ENCODE measurements at regions not wholly inside any gene's neighbourhood (a gene's known extent, or its start where the extent isn't known, plus 50 kb on each side); places are given as distances from the start of the nearest gene placed in this dataset.

DNA sequence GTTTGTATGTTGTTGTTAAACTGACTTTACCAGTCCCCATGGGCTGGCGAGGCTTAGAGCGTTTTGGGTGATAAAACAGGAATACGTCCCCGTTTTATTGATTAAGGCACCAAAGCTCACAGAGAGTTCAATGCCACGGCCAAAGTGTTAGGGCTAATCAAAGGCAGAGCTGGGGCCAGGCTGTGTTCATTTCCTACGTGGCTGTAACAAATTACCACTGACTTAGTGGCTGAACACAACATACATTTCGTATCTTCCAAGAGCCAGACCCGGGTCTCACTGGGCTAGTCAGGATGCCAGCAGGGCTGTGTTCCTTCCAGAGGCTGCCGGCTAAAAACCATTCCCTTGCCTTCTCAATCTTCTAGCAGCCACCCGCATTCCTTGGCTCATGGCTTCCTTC lies 94.4 kb upstream of the HABP2 start (continued):
- no peak for TF ChIP-seq CREB1 (CRISPR knock-in tag; IDR thresholded peaks at IDR 0.05; ENCODE audit: low read depth)

DNA sequence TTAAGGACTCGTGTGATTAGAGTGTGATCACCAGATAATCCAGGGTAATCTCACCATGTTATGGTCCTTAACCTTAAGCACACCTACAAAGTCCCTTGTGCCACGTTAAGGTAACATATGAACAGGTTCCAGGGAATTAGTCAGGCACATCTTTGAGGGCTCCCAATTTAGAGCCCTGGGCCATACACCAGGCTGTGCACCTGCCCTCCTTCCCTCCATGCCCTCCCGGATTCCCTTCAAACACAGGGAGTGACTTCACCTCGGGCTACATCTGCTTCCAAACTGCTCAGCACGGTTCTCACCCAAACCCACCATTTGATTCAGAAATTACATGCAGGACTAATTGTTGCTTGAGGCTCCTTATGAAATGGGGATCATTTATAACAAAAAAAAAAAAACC lies 93.9 kb upstream of the HABP2 start:
- Mint-ChIP-seq H3K4me3 (no peak overlapping the region), H3K36me3 (ENCODE audit: low read depth) (no peaks in the 10 kb centered on the region), H3K9me3 (no peaks in the 10 kb centered on the region; the same call in 2 of the 3 replicates), H3K4me1 (peaks cover 12% of the 10 kb centered on the region), H3K27ac (no peak overlapping the region), H3K27me3 (ENCODE audit: insufficient read depth, low read depth, poor library complexity) (peaks cover 4% of the 10 kb centered on the region)
- TF ChIP-seq ZNF114 (CRISPR knock-in tag; IDR thresholded peaks at IDR 0.05) (no peak), CREB1 (CRISPR knock-in tag; IDR thresholded peaks at IDR 0.05; ENCODE audit: low read depth) (no peak), EZH2phosphoT487 (IDR thresholded peaks at IDR 0.05; ENCODE audit: unreplicated experiment) (no peak), NANOG (IDR thresholded peaks at IDR 0.05; ENCODE audit: borderline replicate concordance) (no peak), STAT1 (IDR thresholded peaks at IDR 0.05; ENCODE audit: unreplicated experiment) (no peak), ETS1 (IDR thresholded peaks at IDR 0.05) (no peak), JUNB (IDR thresholded peaks at IDR 0.05; ENCODE audit: unreplicated experiment) (no peak), ZNF331 (CRISPR knock-in tag; IDR thresholded peaks at IDR 0.05; ENCODE audit: low read depth) (no peak)
- TF ChIP-seq, protein P1, sequence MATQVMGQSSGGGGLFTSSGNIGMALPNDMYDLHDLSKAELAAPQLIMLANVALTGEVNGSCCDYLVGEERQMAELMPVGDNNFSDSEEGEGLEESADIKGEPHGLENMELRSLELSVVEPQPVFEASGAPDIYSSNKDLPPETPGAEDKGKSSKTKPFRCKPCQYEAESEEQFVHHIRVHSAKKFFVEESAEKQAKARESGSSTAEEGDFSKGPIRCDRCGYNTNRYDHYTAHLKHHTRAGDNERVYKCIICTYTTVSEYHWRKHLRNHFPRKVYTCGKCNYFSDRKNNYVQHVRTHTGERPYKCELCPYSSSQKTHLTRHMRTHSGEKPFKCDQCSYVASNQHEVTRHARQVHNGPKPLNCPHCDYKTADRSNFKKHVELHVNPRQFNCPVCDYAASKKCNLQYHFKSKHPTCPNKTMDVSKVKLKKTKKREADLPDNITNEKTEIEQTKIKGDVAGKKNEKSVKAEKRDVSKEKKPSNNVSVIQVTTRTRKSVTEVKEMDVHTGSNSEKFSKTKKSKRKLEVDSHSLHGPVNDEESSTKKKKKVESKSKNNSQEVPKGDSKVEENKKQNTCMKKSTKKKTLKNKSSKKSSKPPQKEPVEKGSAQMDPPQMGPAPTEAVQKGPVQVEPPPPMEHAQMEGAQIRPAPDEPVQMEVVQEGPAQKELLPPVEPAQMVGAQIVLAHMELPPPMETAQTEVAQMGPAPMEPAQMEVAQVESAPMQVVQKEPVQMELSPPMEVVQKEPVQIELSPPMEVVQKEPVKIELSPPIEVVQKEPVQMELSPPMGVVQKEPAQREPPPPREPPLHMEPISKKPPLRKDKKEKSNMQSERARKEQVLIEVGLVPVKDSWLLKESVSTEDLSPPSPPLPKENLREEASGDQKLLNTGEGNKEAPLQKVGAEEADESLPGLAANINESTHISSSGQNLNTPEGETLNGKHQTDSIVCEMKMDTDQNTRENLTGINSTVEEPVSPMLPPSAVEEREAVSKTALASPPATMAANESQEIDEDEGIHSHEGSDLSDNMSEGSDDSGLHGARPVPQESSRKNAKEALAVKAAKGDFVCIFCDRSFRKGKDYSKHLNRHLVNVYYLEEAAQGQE (IDR thresholded peaks at IDR 0.05; ENCODE audit: unreplicated experiment): no peak
- no peaks in the 10 kb centered on the region for H3K9me2 ChIP-seq (ENCODE audit: insufficient read depth)
- H2AFZ ChIP-seq: no peak overlapping the region
- H4K20me1 ChIP-seq (replicated peaks; ENCODE audit: insufficient read depth): no peaks in the 10 kb centered on the region; the same call in 1 of the 2 replicates
- no peak overlapping the region for H3K27ac ChIP-seq (ENCODE audit: low read depth)
- no peaks in the 10 kb centered on the region for H3F3A ChIP-seq (replicated peaks; ENCODE audit: low read depth)
- ATAC-seq (no peak), DNase-seq (ENCODE audit: low spot score) (no peak)
- H3K79me2 ChIP-seq (replicated peaks; ENCODE audit: insufficient read depth): no peaks in the 10 kb centered on the region
- no peak overlapping the region for H3K4me2 ChIP-seq
- no peak overlapping the region for H3K4me3 ChIP-seq
- no peaks in the 10 kb centered on the region for H3K36me3 ChIP-seq (ENCODE audit: insufficient read depth)
- no peaks in the 10 kb centered on the region for H3K4me1 ChIP-seq (ENCODE audit: insufficient read depth)
- H3K27me3 ChIP-seq (ENCODE audit: insufficient read depth): no peaks in the 10 kb centered on the region

- Histone ChIP-seq H3K4me1 (ENCODE audit: insufficient read depth) (no peaks in the 10 kb centered on the region), H4K20me1 (replicated peaks; ENCODE audit: insufficient read depth) (no peaks in the 10 kb centered on the region; the same call in 1 of the 2 replicates), H3K9me2 (ENCODE audit: insufficient read depth) (no peaks in the 10 kb centered on the region), H3K36me3 (ENCODE audit: insufficient read depth) (no peaks in the 10 kb centered on the region), H3K79me2 (replicated peaks; ENCODE audit: insufficient read depth) (no peaks in the 10 kb centered on the region), H2AFZ (no peak overlapping the region), H3F3A (replicated peaks; ENCODE audit: low read depth) (no peaks in the 10 kb centered on the region), H3K4me2 (no peak overlapping the region), H3K27me3 (ENCODE audit: insufficient read depth) (no peaks in the 10 kb centered on the region), H3K27ac (ENCODE audit: low read depth) (no peak overlapping the region), H3K4me3 (no peak overlapping the region)
- peaks cover 10% of the 10 kb centered on the region for H3K4me1 Mint-ChIP-seq
- no peak overlapping the region for H3K27ac Mint-ChIP-seq
- H3K9me3 Mint-ChIP-seq: no peaks in the 10 kb centered on the region; the same call in 2 of the 3 replicates
- peaks cover 4% of the 10 kb centered on the region for H3K27me3 Mint-ChIP-seq (ENCODE audit: insufficient read depth, low read depth, poor library complexity)
- no peaks in the 10 kb centered on the region for H3K36me3 Mint-ChIP-seq (ENCODE audit: low read depth)
- no peak overlapping the region for H3K4me3 Mint-ChIP-seq
- no peak for ATAC-seq
- no peak for DNase-seq (ENCODE audit: low spot score)
- TF ChIP-seq POLR2AphosphoS5 (IDR thresholded peaks at IDR 0.05; ENCODE audit: low read depth) (no peak), NANOG (IDR thresholded peaks at IDR 0.05; ENCODE audit: borderline replicate concordance) (no peak), EZH2phosphoT487 (IDR thresholded peaks at IDR 0.05; ENCODE audit: unreplicated experiment) (no peak), EZH2 (IDR thresholded peaks at IDR 0.05; ENCODE audit: low read depth, unreplicated experiment) (no peak)
Observed at GRCh38 chr10:113459626-113460280, 93.1 kb upstream of the HABP2 start.
